ENCODE measurements at regions not wholly inside any gene's neighbourhood (a gene's known extent, or its start where the extent isn't known, plus 50 kb on each side); places are given as distances from the start of the nearest gene placed in this dataset.

- no peaks in the 10 kb centered on the region for H3K4me1 ChIP-seq
- TF ChIP-seq POLR2A (IDR thresholded peaks at IDR 0.05) (no peak), CTCF (IDR thresholded peaks at IDR 0.05) (no peak), EP300 (IDR thresholded peaks at IDR 0.05) (no peak), POLR2AphosphoS5 (IDR thresholded peaks at IDR 0.05) (no peak)
- H3K4me3 ChIP-seq = no peak overlapping the region
- no peaks in the 10 kb centered on the region for H3K36me3 ChIP-seq
- H3K9me3 ChIP-seq = no peaks in the 10 kb centered on the region
- no peak for DNase-seq
- H3K27ac ChIP-seq = no peak overlapping the region
- intact Hi-C loops (cut with DNase I; ENCODE audit: low total_unique reads) = no loop called here
- H3K27me3 ChIP-seq = no peaks in the 10 kb centered on the region
Observed at GRCh38 chr6:74557236-74557635, 648.6 kb downstream of the COL12A1 start.

- WGBS, 5 donors = 71 to 80% (median 76%) methylated on average over 2 of the region's 2 CpGs
- Histone ChIP-seq H3K4me3 (no peak overlapping the region), H3K9me3 (no peaks in the 10 kb centered on the region), H3K4me1 (no peaks in the 10 kb centered on the region), H3K27me3 (no peaks in the 10 kb centered on the region), H3K27ac (no peak overlapping the region), H3K36me3 (no peaks in the 10 kb centered on the region)
- TF ChIP-seq POLR2AphosphoS5 (IDR thresholded peaks at IDR 0.05) (no peak), CTCF (IDR thresholded peaks at IDR 0.05) (no peak), POLR2A (IDR thresholded peaks at IDR 0.05) (no peak), EP300 (IDR thresholded peaks at IDR 0.05) (no peak)
- no peak for DNase-seq
- intact Hi-C loops (cut with DNase I; ENCODE audit: low total_unique reads) = no loop called here
Observed at GRCh38 chr6:74554041-74554440, 651.8 kb downstream of the COL12A1 start.

GRCh38 chr6:74551896-74552295 lies 654.0 kb downstream of the COL12A1 start:
- H3K36me3 ChIP-seq = no peaks in the 10 kb centered on the region
- TF ChIP-seq EP300 (IDR thresholded peaks at IDR 0.05) (no peak), CTCF (IDR thresholded peaks at IDR 0.05) (no peak), POLR2A (IDR thresholded peaks at IDR 0.05) (no peak)
- no peaks in the 10 kb centered on the region for H3K27me3 ChIP-seq
- H3K4me1 ChIP-seq = no peaks in the 10 kb centered on the region
- no peak overlapping the region for H3K4me3 ChIP-seq
- no peaks in the 10 kb centered on the region for H3K9me3 ChIP-seq
- DNase-seq = no peak
- intact Hi-C loops (cut with DNase I; ENCODE audit: low total_unique reads) = no loop called here
- no peak overlapping the region for H3K27ac ChIP-seq

- TF ChIP-seq POLR2A (IDR thresholded peaks at IDR 0.05) = no peak
- TF ChIP-seq POLR2AphosphoS5 (IDR thresholded peaks at IDR 0.05) = no peak
- no peak for TF ChIP-seq CTCF (IDR thresholded peaks at IDR 0.05)
- no peak for TF ChIP-seq EP300 (IDR thresholded peaks at IDR 0.05)
- H3K27ac ChIP-seq = no peak overlapping the region
- H3K36me3 ChIP-seq = no peaks in the 10 kb centered on the region
- no peak for DNase-seq
- intact Hi-C loops (cut with DNase I; ENCODE audit: low total_unique reads) = no loop called here
- no peaks in the 10 kb centered on the region for H3K9me3 ChIP-seq
- WGBS, 5 donors = 84 to 96% (median 92%) methylated on average over 6 of the region's 6 CpGs
- H3K4me3 ChIP-seq = no peak overlapping the region
- no peaks in the 10 kb centered on the region for H3K4me1 ChIP-seq
- H3K27me3 ChIP-seq = no peaks in the 10 kb centered on the region
Observed at GRCh38 chr6:74550821-74551220, 655.0 kb downstream of the COL12A1 start.

GRCh38 chr6:74549746-74550145 lies 656.1 kb downstream of the COL12A1 start:
- 88 to 95% (median 91%) methylated on average over 3 of the region's 3 CpGs for WGBS, 5 donors
- TF ChIP-seq EP300 (IDR thresholded peaks at IDR 0.05) = no peak
- TF ChIP-seq POLR2AphosphoS5 (IDR thresholded peaks at IDR 0.05) = no peak
- TF ChIP-seq POLR2A (IDR thresholded peaks at IDR 0.05) = no peak
- TF ChIP-seq CTCF (IDR thresholded peaks at IDR 0.05) = no peak
- no peaks in the 10 kb centered on the region for H3K27me3 ChIP-seq
- H3K36me3 ChIP-seq = no peaks in the 10 kb centered on the region
- no peak for DNase-seq
- H3K4me1 ChIP-seq = no peaks in the 10 kb centered on the region
- intact Hi-C loops (cut with DNase I; ENCODE audit: low total_unique reads) = no loop called here
- no peak overlapping the region for H3K27ac ChIP-seq
- H3K9me3 ChIP-seq = peaks cover 0 to 8% (median 2%) of the 10 kb centered on the region in 4 donors
- no peak overlapping the region for H3K4me3 ChIP-seq

Measured in stomach (tissue), 8 donors.